Keratinocyte (primary cell): ENCODE measurements at regions not wholly inside any gene's neighbourhood (a gene's known extent, or its start where the extent isn't known, plus 50 kb on each side); places are given as distances from the start of the nearest gene placed in this dataset.

Experiments
- DNase-seq: peaks from one replicate; pipeline ENCODE4 v3.0.0-alpha.2; 2011; ENCODE audit warnings: low read depth, missing footprints, low spot score
- FAIRE-seq: peaks from 2 replicates; lab custom pipeline; 2011; peaks lifted over from hg19 to GRCh38; lab: Jason Lieb, UNC
- H2AFZ ChIP-seq: 2 replicates; pipeline ENCODE4 v1.6.0; 2012; ENCODE audit warnings: low read length, control low read depth, inconsistent platforms; ENCODE audit not compliant: control insufficient read depth
- H3K27ac ChIP-seq: 2 replicates; pipeline ENCODE4 v1.5.1; 2011; ENCODE audit warnings: low read length; ENCODE audit not compliant: control insufficient read depth, insufficient read depth
- H3K27me3 ChIP-seq: 3 replicates; pipeline ENCODE4 v1.6.0; 2011; ENCODE audit warnings: low read length; ENCODE audit not compliant: control insufficient read depth, insufficient read depth; ENCODE audit errors: extremely low read depth
- H3K36me3 ChIP-seq, 2 experiments: 2 replicates in 1 of 2; 3 replicates in 1 of 2; pipeline ENCODE4 v1.5.1; 2011; ENCODE audit warnings: low read length in 2 of 2, mild to moderate bottlenecking in 1 of 2; ENCODE audit not compliant: control insufficient read depth in 2 of 2, insufficient read depth in 2 of 2; ENCODE audit errors: extremely low read depth in 1 of 2
- H3K4me1 ChIP-seq: 3 replicates; pipeline ENCODE4 v1.5.1; 2011; ENCODE audit warnings: low read length; ENCODE audit not compliant: control insufficient read depth, insufficient read depth; ENCODE audit errors: extremely low read depth
- H3K4me2 ChIP-seq: 3 replicates; pipeline ENCODE4 v1.6.0; 2011; ENCODE audit warnings: low read depth, low read length; ENCODE audit not compliant: control insufficient read depth, insufficient read depth; ENCODE audit errors: extremely low read depth
- H3K4me3 ChIP-seq, 3 experiments: fragments of 200-600 bp in 1 of 3; sonication (generic) in 1 of 3; 2 replicates in 2 of 3; 3 replicates in 1 of 3; pipeline ENCODE4 v1.5.1; 2011 to 2016; ENCODE audit warnings: low read length in 3 of 3, mild to moderate bottlenecking in 3 of 3, control low read depth in 2 of 3, inconsistent platforms in 1 of 3, low read depth in 1 of 3, mixed read lengths in 1 of 3, mixed run types in 1 of 3, moderate library complexity in 1 of 3; ENCODE audit not compliant: control insufficient read depth in 2 of 3, insufficient read depth in 2 of 3; ENCODE audit errors: extremely low read depth in 1 of 3
- H3K79me2 ChIP-seq: 2 replicates; pipeline ENCODE4 v1.6.0; 2012; ENCODE audit warnings: low read length; ENCODE audit not compliant: control insufficient read depth, insufficient read depth
- H3K9ac ChIP-seq: 3 replicates; pipeline ENCODE4 v1.6.0; 2011; ENCODE audit warnings: low read length; ENCODE audit not compliant: control insufficient read depth, insufficient read depth; ENCODE audit errors: extremely low read depth
- H3K9me1 ChIP-seq: 3 replicates; pipeline ENCODE4 v1.6.0; 2011; ENCODE audit warnings: low read length; ENCODE audit not compliant: control insufficient read depth, insufficient read depth; ENCODE audit errors: extremely low read depth
- H3K9me3 ChIP-seq: 2 replicates; pipeline ENCODE4 v1.5.1; 2012; ENCODE audit warnings: low read depth, low read length; ENCODE audit not compliant: control insufficient read depth
- H4K20me1 ChIP-seq: 3 replicates; pipeline ENCODE4 v1.6.0; 2011; ENCODE audit warnings: low read length; ENCODE audit not compliant: control insufficient read depth, insufficient read depth; ENCODE audit errors: extremely low read depth
- CTCF ChIP-seq, 3 experiments: IDR thresholded peaks in 1 of 3; conservative IDR thresholded peaks in 1 of 3; optimal IDR thresholded peaks in 1 of 3; 2 replicates in 2 of 3; 3 replicates in 1 of 3; pipeline versions ENCODE3 to v1.5.1; 2011; ENCODE audit warnings: low read length in 3 of 3, mild to moderate bottlenecking in 3 of 3, moderate library complexity in 2 of 3, control low read depth in 1 of 3, inconsistent platforms in 1 of 3; ENCODE audit not compliant: insufficient read depth in 2 of 3; ENCODE audit errors: extremely low read depth in 1 of 3
- EZH2 ChIP-seq: IDR thresholded peaks from one replicate; pipeline ENCODE4 v1.6.1; 2012; ENCODE audit warnings: inconsistent platforms, mild to moderate bottlenecking, low read length, moderate library complexity
- dilution Hi-C: fragments of 300-500 bp; cut with MboI; formaldehyde crosslinking; loops from one replicate; pipeline ENCODE4 v1.7.0; 2020; ENCODE audit warnings: low sequenced_read_pairs; ENCODE audit not compliant: extremely low pct_ligation_motif_present

- H3K9me3 ChIP-seq = no peaks in the 10 kb centered on the region
- dilution Hi-C loops = no loop called here
- no peak overlapping the region for H3K9ac ChIP-seq
- H4K20me1 ChIP-seq = no peaks in the 10 kb centered on the region
- H3K79me2 ChIP-seq = no peaks in the 10 kb centered on the region
- no peak overlapping the region for H3K27ac ChIP-seq
- no peaks in the 10 kb centered on the region for H3K36me3 ChIP-seq
- DNase-seq (no peak), FAIRE-seq (no peak)
- no peaks in the 10 kb centered on the region for H3K27me3 ChIP-seq
- no peak overlapping the region for H2AFZ ChIP-seq
- H3K4me1 ChIP-seq = no peaks in the 10 kb centered on the region
- no peak overlapping the region for H3K4me2 ChIP-seq
- H3K9me1 ChIP-seq = no peaks in the 10 kb centered on the region
- TF ChIP-seq EZH2 (no peak), CTCF (optimal IDR thresholded peaks at IDR 0.05 in 1 of 3, IDR thresholded peaks at IDR 0.05 in 1 of 3, conservative IDR thresholded peaks at IDR 0.05 in 1 of 3; ENCODE audit: extremely low read depth in 1 of 3, insufficient read depth in 2 of 3, low read length in 3 of 3) (no peak)
- no peak overlapping the region for H3K4me3 ChIP-seq
Measured at GRCh38 chr5:12322042-12322441, 417.8 kb upstream of the CTNND2 start.

- no peaks in the 10 kb centered on the region for H3K4me1 ChIP-seq
- no peak overlapping the region for H3K4me2 ChIP-seq
- no peak overlapping the region for H3K9ac ChIP-seq
- H4K20me1 ChIP-seq = no peaks in the 10 kb centered on the region
- no peaks in the 10 kb centered on the region for H3K27me3 ChIP-seq
- no peaks in the 10 kb centered on the region for H3K9me1 ChIP-seq
- dilution Hi-C loops = no loop called here
- no peak overlapping the region for H2AFZ ChIP-seq
- H3K27ac ChIP-seq = no peak overlapping the region
- DNase-seq (no peak), FAIRE-seq (no peak)
- H3K79me2 ChIP-seq = no peaks in the 10 kb centered on the region
- H3K9me3 ChIP-seq = no peaks in the 10 kb centered on the region
- no peak for TF ChIP-seq CTCF (optimal IDR thresholded peaks at IDR 0.05 in 1 of 3, IDR thresholded peaks at IDR 0.05 in 1 of 3, conservative IDR thresholded peaks at IDR 0.05 in 1 of 3; ENCODE audit: extremely low read depth in 1 of 3, insufficient read depth in 2 of 3, low read length in 3 of 3)
- no peak for TF ChIP-seq EZH2
- H3K36me3 ChIP-seq = no peaks in the 10 kb centered on the region
- no peak overlapping the region for H3K4me3 ChIP-seq
Measured at GRCh38 chr5:12320331-12320730, 416.1 kb upstream of the CTNND2 start.
